CD8-positive, alpha-beta memory T cell (primary cell): ENCODE measurements at regions not wholly inside any gene's neighbourhood (a gene's known extent, or its start where the extent isn't known, plus 50 kb on each side); places are given as distances from the start of the nearest gene placed in this dataset.
A peak's percentile ranks its signal among the peaks of the same experiment; 100 is the strongest.
"Not testable (repeated sequence)": the region's sequence is repeated elsewhere in the genome, so short reads cannot be mapped to it uniquely, and the experiment has no call there.

ENCODE experiments used
- CTCF ChIA-PET: fragments of 350-600 bp; sonication (Branson Sonifier 250); formaldehyde crosslinking; loops from one replicate; lab custom pipeline; 2021; ENCODE audit warnings: antibody characterized with exemption; lab: Charles Lee
- POLR2A ChIA-PET: fragments of 350-600 bp; sonication (Branson Sonifier 250); formaldehyde crosslinking; loops from one replicate; lab custom pipeline; 2021; ENCODE audit warnings: antibody characterized with exemption; lab: Charles Lee
- DNase-seq, 5 donors: peaks; one replicate each; pipeline versions ENCODE4 v3.0.0 to v3.0.0-alpha.2; 2020 to 2022; ENCODE audit warnings: mixed read lengths in 1 of 5
- H3K27ac ChIP-seq: one replicate; pipeline ENCODE4 v1.7.0; 2013; ENCODE audit warnings: low read depth, mild to moderate bottlenecking, low read length, moderate library complexity
- H3K27me3 ChIP-seq: 2 replicates; pipeline ENCODE4 v1.7.0; 2013; ENCODE audit warnings: low read length, mild to moderate bottlenecking; ENCODE audit not compliant: insufficient read depth, poor library complexity, severe bottlenecking
- H3K36me3 ChIP-seq: 2 replicates; pipeline ENCODE4 v1.7.0; 2013; ENCODE audit warnings: mild to moderate bottlenecking, low read length, moderate library complexity; ENCODE audit not compliant: insufficient read depth
- H3K4me1 ChIP-seq: 2 replicates; pipeline ENCODE4 v1.7.0; 2013; ENCODE audit warnings: mild to moderate bottlenecking, low read length, moderate library complexity; ENCODE audit not compliant: insufficient read depth
- H3K4me3 ChIP-seq: 2 replicates; pipeline ENCODE4 v1.7.0; 2013; ENCODE audit warnings: mild to moderate bottlenecking, low read length
- H3K9me3 ChIP-seq: 2 replicates; pipeline ENCODE4 v1.7.0; 2013; ENCODE audit warnings: mild to moderate bottlenecking, low read length
- H3K27ac Mint-ChIP-seq, 8 donors: one replicate each; pipeline ENCODE4 v1.8.0; 2020 to 2021; ENCODE audit warnings: mixed read lengths in 8 of 8, mild to moderate bottlenecking in 6 of 8, inconsistent platforms in 3 of 8, moderate library complexity in 3 of 8
- H3K27me3 Mint-ChIP-seq, 2 donors: one replicate each; pipeline ENCODE4 v1.8.0; 2020 to 2021; ENCODE audit warnings: mixed read lengths in 2 of 2, mild to moderate bottlenecking in 1 of 2, moderate library complexity in 1 of 2
- H3K36me3 Mint-ChIP-seq, 3 donors: one replicate each; pipeline ENCODE4 v1.8.0; 2020 to 2021; ENCODE audit warnings: mixed read lengths in 3 of 3, inconsistent platforms in 1 of 3, mild to moderate bottlenecking in 1 of 3
- H3K4me1 Mint-ChIP-seq, 3 donors: one replicate each; pipeline ENCODE4 v1.8.0; 2020 to 2021; ENCODE audit warnings: mixed read lengths in 3 of 3, inconsistent platforms in 1 of 3, mild to moderate bottlenecking in 1 of 3
- H3K4me3 Mint-ChIP-seq, 7 donors: one replicate each; pipeline ENCODE4 v1.8.0; 2020 to 2021; ENCODE audit warnings: mixed read lengths in 7 of 7, mild to moderate bottlenecking in 6 of 7, moderate library complexity in 4 of 7, inconsistent platforms in 2 of 7
- H3K9me3 Mint-ChIP-seq, 5 donors: one replicate each; pipeline ENCODE4 v1.8.0; 2020 to 2022; ENCODE audit warnings: mixed read lengths in 5 of 5, mild to moderate bottlenecking in 3 of 5, moderate library complexity in 2 of 5, inconsistent platforms in 1 of 5

- no peaks in the 10 kb centered on the region for H3K36me3 ChIP-seq
- H3K27me3 Mint-ChIP-seq: no peaks in the 10 kb centered on the region
- peaks cover 3 to 29% (median 5%) of the 10 kb centered on the region in 3 donors for H3K36me3 Mint-ChIP-seq
- H3K4me3 Mint-ChIP-seq: no peak overlapping the region
- ChIA-PET POLR2A (no interaction called here), CTCF (no interaction called here)
- peaks cover 6 to 17% (median 7%) of the 10 kb centered on the region in 5 donors for H3K9me3 Mint-ChIP-seq
- H3K4me1 Mint-ChIP-seq: peaks cover 24 to 43% (median 39%) of the 10 kb centered on the region in 3 donors
- no peak overlapping the region for H3K4me3 ChIP-seq
- no peaks in the 10 kb centered on the region for H3K9me3 ChIP-seq
- no peak overlapping the region for H3K27ac Mint-ChIP-seq
- peaks cover 16% of the 10 kb centered on the region for H3K4me1 ChIP-seq
- no peaks in the 10 kb centered on the region for H3K27me3 ChIP-seq
- no peak for DNase-seq
- no peak overlapping the region for H3K27ac ChIP-seq
Measured at GRCh38 chr2:7646024-7646423, 728.8 kb downstream of the RNF144A start.

GRCh38 chr2:7646661-7647060 is 729.4 kb downstream of the RNF144A start:
- POLR2A ChIA-PET: interaction anchor here (0.6 kb wide), 2 partner anchors 76 to 634 kb away, joined by 4 read pairs; no protein-coding TSS in a partner anchor

GRCh38 chr2:7648221-7648795 is 731.1 kb downstream of the RNF144A start:
- Histone ChIP-seq H3K4me1 (peaks cover 16% of the 10 kb centered on the region), H3K27me3 (no peaks in the 10 kb centered on the region), H3K27ac (no peak overlapping the region), H3K4me3 (no peak overlapping the region), H3K36me3 (no peaks in the 10 kb centered on the region), H3K9me3 (no peaks in the 10 kb centered on the region)
- H3K9me3 Mint-ChIP-seq: peaks cover 0 to 11% (median 3%) of the 10 kb centered on the region in 5 donors
- H3K27me3 Mint-ChIP-seq: no peaks in the 10 kb centered on the region
- ChIA-PET POLR2A (no interaction called here), CTCF (interaction anchor here (1.2 kb wide), 1 partner anchor 23 kb away, joined by 4 read pairs; no protein-coding TSS in a partner anchor)
- DNase-seq: no peak
- H3K27ac Mint-ChIP-seq: peak overlapping the region in 2 of 8 donors; percentile 49 to 54
- H3K4me1 Mint-ChIP-seq: peaks cover 29 to 46% (median 43%) of the 10 kb centered on the region in 3 donors
- peak overlapping the region in 1 of 7 donors; percentile 77 for H3K4me3 Mint-ChIP-seq
- peaks cover 2 to 21% (median 4%) of the 10 kb centered on the region in 3 donors for H3K36me3 Mint-ChIP-seq

More at GRCh38 chr2:7646661-7647060, 729.4 kb downstream of the RNF144A start:
- Histone ChIP-seq H3K4me1 (peaks cover 16% of the 10 kb centered on the region), H3K9me3 (no peaks in the 10 kb centered on the region), H3K36me3 (no peaks in the 10 kb centered on the region), H3K4me3 (no peak overlapping the region), H3K27ac (no peak overlapping the region), H3K27me3 (no peaks in the 10 kb centered on the region)
- peaks cover 2 to 14% (median 3%) of the 10 kb centered on the region in 5 donors for H3K9me3 Mint-ChIP-seq
- peak overlapping the region in 3 of 8 donors; percentile 62 to 80 (median 66) for H3K27ac Mint-ChIP-seq
- CTCF ChIA-PET: interaction anchor here (0.6 to 1.3 kb wide), 2 partner anchors 25 to 79 kb away, joined by 3 read pairs; no protein-coding TSS in a partner anchor
- H3K4me1 Mint-ChIP-seq: peaks cover 28 to 47% (median 44%) of the 10 kb centered on the region in 3 donors
- peaks cover 2 to 26% (median 3%) of the 10 kb centered on the region in 3 donors for H3K36me3 Mint-ChIP-seq
- H3K4me3 Mint-ChIP-seq: no peak overlapping the region
- H3K27me3 Mint-ChIP-seq: no peaks in the 10 kb centered on the region
- no peak for DNase-seq

GRCh38 chr2:7649461-7650228 is 732.4 kb downstream of the RNF144A start:
- Mint-ChIP-seq H3K36me3 (peaks cover 4 to 22% (median 4%) of the 10 kb centered on the region in 3 donors), H3K4me1 (peaks cover 29 to 46% (median 43%) of the 10 kb centered on the region in 3 donors), H3K9me3 (peaks cover 6 to 23% (median 8%) of the 10 kb centered on the region in 5 donors), H3K27ac (peak overlapping the region; percentile 79 to 96 (median 87)), H3K4me3 (peak overlapping the region in 6 of 7 donors; percentile 1 to 77 (median 54)), H3K27me3 (no peaks in the 10 kb centered on the region)
- no peaks in the 10 kb centered on the region for H3K27me3 ChIP-seq
- ChIA-PET POLR2A (no interaction called here), CTCF (interaction anchor here (1.2 to 1.6 kb wide), 2 partner anchors 22 kb away, joined by 3 to 4 read pairs; no protein-coding TSS in a partner anchor)
- peak in 2 of 5 donors; percentile 56 to 64 for DNase-seq
- H3K9me3 ChIP-seq: peaks cover 3% of the 10 kb centered on the region
- no peak overlapping the region for H3K27ac ChIP-seq
- H3K4me1 ChIP-seq: peaks cover 16% of the 10 kb centered on the region
- H3K4me3 ChIP-seq: no peak overlapping the region
- no peaks in the 10 kb centered on the region for H3K36me3 ChIP-seq

- Mint-ChIP-seq H3K9me3 (peaks cover 6 to 21% (median 8%) of the 10 kb centered on the region in 5 donors), H3K27ac (peak overlapping the region in 1 of 8 donors; percentile 13), H3K4me1 (peaks cover 31 to 45% (median 39%) of the 10 kb centered on the region in 3 donors), H3K36me3 (peaks cover 4 to 30% (median 6%) of the 10 kb centered on the region in 3 donors), H3K27me3 (no peaks in the 10 kb centered on the region), H3K4me3 (no peak overlapping the region)
- no peak for DNase-seq
- no peaks in the 10 kb centered on the region for H3K27me3 ChIP-seq
- POLR2A ChIA-PET: no interaction called here
- peaks cover 3% of the 10 kb centered on the region for H3K9me3 ChIP-seq
- H3K4me1 ChIP-seq: peaks cover 16% of the 10 kb centered on the region
- CTCF ChIA-PET: no interaction called here
- no peak overlapping the region for H3K4me3 ChIP-seq
- H3K36me3 ChIP-seq: no peaks in the 10 kb centered on the region
- no peak overlapping the region for H3K27ac ChIP-seq
Measured at GRCh38 chr2:7653617-7654016, 736.4 kb downstream of the RNF144A start.

- Histone ChIP-seq H3K36me3 (no peaks in the 10 kb centered on the region), H3K9me3 (peaks cover 3% of the 10 kb centered on the region), H3K27me3 (no peaks in the 10 kb centered on the region), H3K27ac (no peak overlapping the region), H3K4me1 (peaks cover 3% of the 10 kb centered on the region), H3K4me3 (no peak overlapping the region)
- CTCF ChIA-PET: interaction anchor here (2.6 kb wide), 1 partner anchor 16 kb away, joined by 9 read pairs; no protein-coding TSS in a partner anchor
- H3K4me1 Mint-ChIP-seq: peaks cover 17 to 25% (median 19%) of the 10 kb centered on the region in 3 donors
- peaks cover 6 to 32% (median 15%) of the 10 kb centered on the region in 5 donors for H3K9me3 Mint-ChIP-seq
- no peak for DNase-seq
- H3K27ac Mint-ChIP-seq: peak overlapping the region in 4 of 8 donors; percentile 14 to 62 (median 50)
- H3K27me3 Mint-ChIP-seq: no peaks in the 10 kb centered on the region
- H3K36me3 Mint-ChIP-seq: peaks cover 4 to 46% (median 9%) of the 10 kb centered on the region in 3 donors
- POLR2A ChIA-PET: no interaction called here
- no peak overlapping the region for H3K4me3 Mint-ChIP-seq
Measured at GRCh38 chr2:7655629-7656028, 738.4 kb downstream of the RNF144A start.

GRCh38 chr2:7657526-7657925 is 740.3 kb downstream of the RNF144A start:
- H3K4me3 ChIP-seq, H3K36me3 ChIP-seq, H3K9me3 ChIP-seq, H3K27ac ChIP-seq, H3K27me3 ChIP-seq, POLR2A ChIA-PET, DNase-seq, H3K4me1 ChIP-seq, H3K27me3 Mint-ChIP-seq: not testable (repeated sequence)
- peaks cover 0 to 51% (median 13%) of the 10 kb centered on the region in 3 donors for H3K36me3 Mint-ChIP-seq
- peak overlapping the region in 3 of 7 donors; percentile 19 to 73 (median 44) for H3K4me3 Mint-ChIP-seq
- H3K27ac Mint-ChIP-seq: peak overlapping the region in 6 of 8 donors; percentile 35 to 86 (median 66)
- H3K4me1 Mint-ChIP-seq: peaks cover 8 to 14% (median 10%) of the 10 kb centered on the region in 3 donors
- CTCF ChIA-PET: interaction anchor here (2.6 kb wide), 1 partner anchor 14 kb away, joined by 9 read pairs; no protein-coding TSS in a partner anchor
- H3K9me3 Mint-ChIP-seq: peaks cover 6 to 30% (median 13%) of the 10 kb centered on the region in 5 donors
